ENCODE measurements at regions not wholly inside any gene's neighbourhood (a gene's known extent, or its start where the extent isn't known, plus 50 kb on each side); places are given as distances from the start of the nearest gene placed in this dataset.

DNA sequence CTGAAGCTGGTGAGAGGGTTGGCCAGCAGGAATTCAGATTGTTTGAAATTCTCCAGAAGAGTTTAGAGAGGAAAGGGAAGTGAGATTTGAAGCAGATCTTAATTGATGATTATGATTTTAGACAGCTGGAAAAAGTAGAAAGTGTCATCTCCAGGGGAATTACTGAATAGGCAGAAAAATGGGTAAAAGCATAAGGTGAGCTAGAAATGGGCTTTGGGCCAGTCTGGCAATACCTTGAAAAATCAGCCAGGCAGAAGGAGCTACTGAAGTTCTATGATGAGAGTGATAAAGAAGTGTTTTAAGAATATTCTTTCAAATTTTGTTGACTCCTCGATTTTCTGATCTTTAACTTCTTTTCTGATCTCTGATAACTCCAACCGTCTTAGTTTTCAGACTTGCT lies 172.9 kb upstream of the CCDC150 start:
- TF ChIP-seq CTCF (IDR thresholded peaks at IDR 0.05), result no peak
- TF ChIP-seq POLR2A (IDR thresholded peaks at IDR 0.05), result no peak
